ENCODE measurements at regions not wholly inside any gene's neighbourhood (a gene's known extent, or its start where the extent isn't known, plus 50 kb on each side); places are given as distances from the start of the nearest gene placed in this dataset.

DNA sequence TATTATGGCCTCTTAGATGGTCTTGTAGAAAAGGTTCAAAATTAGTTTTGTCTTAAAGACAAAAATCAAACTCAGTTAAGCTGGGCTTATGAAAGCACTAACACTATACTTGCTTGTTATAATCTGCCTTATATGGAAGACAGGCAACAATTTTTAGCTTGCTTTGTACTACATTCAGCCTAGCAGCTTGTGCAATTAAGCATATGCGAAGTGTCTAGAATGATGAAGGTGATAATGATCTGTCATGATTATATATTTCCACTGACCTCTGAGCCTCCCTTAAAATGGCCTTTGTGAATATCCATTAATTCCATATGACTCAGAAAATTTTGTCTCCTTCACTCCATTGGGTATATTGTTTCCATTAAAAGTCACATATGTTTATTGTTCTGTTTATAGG, 834.9 kb downstream of the OLFM4 start:
- H3K4me3 ChIP-seq (ENCODE audit: low read length), result no peak overlapping the region
- H3K4me1 ChIP-seq (ENCODE audit: control insufficient read depth, insufficient read depth, low read length), result no peaks in the 10 kb centered on the region
- H3K9ac ChIP-seq (ENCODE audit: low read length), result no peak overlapping the region
- H3K27me3 ChIP-seq (replicated peaks; ENCODE audit: control insufficient read depth, insufficient read depth, low read length), result no peaks in the 10 kb centered on the region
- H3K9me3 ChIP-seq (ENCODE audit: control insufficient read depth, low read length), result peaks cover 2% of the 10 kb centered on the region
- H3K36me3 ChIP-seq (ENCODE audit: control insufficient read depth, insufficient read depth, low read length, severe bottlenecking), result no peaks in the 10 kb centered on the region
- DNase-seq (ENCODE audit: low read depth), result no peak

DNA sequence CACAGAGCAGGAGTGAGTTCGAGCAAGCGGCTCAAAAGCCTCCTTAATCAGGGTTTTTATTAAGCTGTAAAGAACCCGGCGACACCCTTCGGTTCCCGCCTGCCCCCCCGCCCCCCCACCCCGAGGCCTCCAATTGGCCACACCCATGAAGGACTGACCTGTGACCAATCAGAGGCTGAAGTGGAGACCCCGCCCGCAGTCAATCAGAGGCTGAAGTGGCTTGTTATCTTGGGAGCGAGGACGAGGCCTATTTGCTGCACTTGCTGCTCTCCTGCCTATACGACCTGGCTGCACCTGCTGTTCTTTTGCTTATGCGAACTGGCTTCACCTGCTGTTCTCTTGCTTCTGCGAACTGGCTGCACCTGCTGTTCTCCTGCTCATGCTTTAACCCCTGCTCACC, 844.9 kb downstream of the OLFM4 start:
- no peaks in the 10 kb centered on the region for H3K27me3 ChIP-seq (replicated peaks; ENCODE audit: control insufficient read depth, insufficient read depth, low read length)
- DNase-seq (ENCODE audit: low read depth), result no peak
- no peaks in the 10 kb centered on the region for H3K36me3 ChIP-seq (ENCODE audit: control insufficient read depth, insufficient read depth, low read length, severe bottlenecking)
- H3K9ac ChIP-seq (ENCODE audit: low read length), result no peak overlapping the region
- H3K9me3 ChIP-seq (ENCODE audit: control insufficient read depth, low read length), result no peaks in the 10 kb centered on the region
- H3K4me1 ChIP-seq (ENCODE audit: control insufficient read depth, insufficient read depth, low read length), result no peaks in the 10 kb centered on the region
- no peak overlapping the region for H3K4me3 ChIP-seq (ENCODE audit: low read length)

DNA sequence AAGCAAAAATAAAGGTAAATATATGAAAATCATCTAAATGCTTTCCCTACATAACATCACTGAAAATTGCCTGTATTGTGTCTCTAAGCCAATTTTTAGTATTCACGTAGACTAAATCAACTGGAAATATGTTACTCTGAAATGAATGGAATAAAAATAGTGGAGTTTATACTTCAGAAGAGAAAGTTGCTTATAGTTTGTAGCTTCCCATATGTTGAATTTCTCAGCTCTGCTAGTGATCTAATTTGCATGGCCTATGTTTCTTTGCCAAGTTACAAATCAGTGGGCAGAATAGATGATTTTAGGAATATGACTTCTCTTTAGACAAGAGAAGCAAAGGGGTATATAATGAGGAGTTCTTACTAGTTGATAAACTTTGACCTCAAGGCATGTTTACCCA, 850.2 kb downstream of the OLFM4 start:
- no peak overlapping the region for H3K4me3 ChIP-seq (ENCODE audit: low read length)
- no peak overlapping the region for H3K9ac ChIP-seq (ENCODE audit: low read length)
- H3K9me3 ChIP-seq (ENCODE audit: control insufficient read depth, low read length), result peaks cover 3% of the 10 kb centered on the region
- DNase-seq (ENCODE audit: low read depth), result no peak
- H3K36me3 ChIP-seq (ENCODE audit: control insufficient read depth, insufficient read depth, low read length, severe bottlenecking), result no peaks in the 10 kb centered on the region
- H3K27me3 ChIP-seq (replicated peaks; ENCODE audit: control insufficient read depth, insufficient read depth, low read length), result no peaks in the 10 kb centered on the region
- no peaks in the 10 kb centered on the region for H3K4me1 ChIP-seq (ENCODE audit: control insufficient read depth, insufficient read depth, low read length)

DNA sequence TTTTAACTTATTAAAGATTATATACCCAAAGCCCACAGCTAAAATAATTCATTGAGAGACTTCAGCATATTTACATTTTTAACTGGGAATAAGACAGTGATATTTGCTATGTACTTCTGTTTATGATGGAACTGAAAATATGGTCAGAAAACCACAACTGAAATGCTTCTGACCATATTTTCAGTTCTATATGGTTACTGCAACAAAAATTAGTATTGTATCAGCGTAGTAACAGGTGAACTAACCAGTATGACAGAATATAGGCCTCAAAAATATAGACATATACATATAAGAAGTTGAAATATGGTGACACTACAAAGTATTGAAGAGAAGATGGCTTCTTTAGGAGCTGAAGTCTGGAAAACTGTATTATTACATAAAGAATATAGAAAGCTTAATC, 857.4 kb downstream of the OLFM4 start:
- Histone ChIP-seq H3K9me3 (ENCODE audit: control insufficient read depth, low read length) (no peaks in the 10 kb centered on the region), H3K27me3 (replicated peaks; ENCODE audit: control insufficient read depth, insufficient read depth, low read length) (no peaks in the 10 kb centered on the region), H3K36me3 (ENCODE audit: control insufficient read depth, insufficient read depth, low read length, severe bottlenecking) (no peaks in the 10 kb centered on the region), H3K9ac (ENCODE audit: low read length) (no peak overlapping the region), H3K4me1 (ENCODE audit: control insufficient read depth, insufficient read depth, low read length) (no peaks in the 10 kb centered on the region), H3K4me3 (ENCODE audit: low read length) (no peak overlapping the region)
- DNase-seq (ENCODE audit: low read depth), result no peak

GRCh38 chr13:53890696-53891095, 862.1 kb downstream of the OLFM4 start:
- Histone ChIP-seq H3K4me1 (ENCODE audit: control insufficient read depth, insufficient read depth, low read length) (no peaks in the 10 kb centered on the region), H3K4me3 (ENCODE audit: low read length) (no peak overlapping the region), H3K36me3 (ENCODE audit: control insufficient read depth, insufficient read depth, low read length, severe bottlenecking) (no peaks in the 10 kb centered on the region), H3K27me3 (replicated peaks; ENCODE audit: control insufficient read depth, insufficient read depth, low read length) (no peaks in the 10 kb centered on the region), H3K9ac (ENCODE audit: low read length) (no peak overlapping the region), H3K9me3 (ENCODE audit: control insufficient read depth, low read length) (no peaks in the 10 kb centered on the region)
- DNase-seq (ENCODE audit: low read depth), result no peak

- Histone ChIP-seq H3K36me3 (ENCODE audit: control insufficient read depth, insufficient read depth, low read length, severe bottlenecking) (no peaks in the 10 kb centered on the region), H3K4me3 (ENCODE audit: low read length) (no peak overlapping the region), H3K9me3 (ENCODE audit: control insufficient read depth, low read length) (no peaks in the 10 kb centered on the region), H3K9ac (ENCODE audit: low read length) (no peak overlapping the region), H3K4me1 (ENCODE audit: control insufficient read depth, insufficient read depth, low read length) (no peaks in the 10 kb centered on the region), H3K27me3 (replicated peaks; ENCODE audit: control insufficient read depth, insufficient read depth, low read length) (no peaks in the 10 kb centered on the region)
- DNase-seq (ENCODE audit: low read depth), result no peak
Observed at GRCh38 chr13:53901593-53901992, 873.0 kb downstream of the OLFM4 start.

DNA sequence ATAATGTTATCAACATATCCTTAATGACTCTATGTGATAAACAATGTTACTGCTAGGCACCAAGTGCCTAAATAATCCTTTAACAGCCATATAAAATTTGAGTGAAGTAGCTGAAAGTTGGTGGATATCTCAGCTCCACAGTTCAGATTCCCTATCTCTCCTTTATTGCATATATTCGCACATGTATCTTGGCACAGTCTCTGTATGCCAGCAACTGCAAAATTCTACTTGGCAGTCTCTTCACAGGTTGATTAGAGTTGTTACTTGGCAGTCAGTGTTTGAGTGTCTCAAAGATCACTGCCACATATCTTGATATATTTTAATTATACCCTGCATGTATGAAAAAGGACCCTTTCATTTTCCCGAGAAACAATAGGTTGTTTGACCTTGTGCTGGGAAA, 879.3 kb downstream of the OLFM4 start:
- Histone ChIP-seq H3K4me3 (ENCODE audit: low read length) (no peak overlapping the region), H3K36me3 (ENCODE audit: control insufficient read depth, insufficient read depth, low read length, severe bottlenecking) (no peaks in the 10 kb centered on the region), H3K4me1 (ENCODE audit: control insufficient read depth, insufficient read depth, low read length) (no peaks in the 10 kb centered on the region), H3K27me3 (replicated peaks; ENCODE audit: control insufficient read depth, insufficient read depth, low read length) (no peaks in the 10 kb centered on the region), H3K9ac (ENCODE audit: low read length) (no peak overlapping the region), H3K9me3 (ENCODE audit: control insufficient read depth, low read length) (no peaks in the 10 kb centered on the region)
- DNase-seq (ENCODE audit: low read depth), result no peak

DNA sequence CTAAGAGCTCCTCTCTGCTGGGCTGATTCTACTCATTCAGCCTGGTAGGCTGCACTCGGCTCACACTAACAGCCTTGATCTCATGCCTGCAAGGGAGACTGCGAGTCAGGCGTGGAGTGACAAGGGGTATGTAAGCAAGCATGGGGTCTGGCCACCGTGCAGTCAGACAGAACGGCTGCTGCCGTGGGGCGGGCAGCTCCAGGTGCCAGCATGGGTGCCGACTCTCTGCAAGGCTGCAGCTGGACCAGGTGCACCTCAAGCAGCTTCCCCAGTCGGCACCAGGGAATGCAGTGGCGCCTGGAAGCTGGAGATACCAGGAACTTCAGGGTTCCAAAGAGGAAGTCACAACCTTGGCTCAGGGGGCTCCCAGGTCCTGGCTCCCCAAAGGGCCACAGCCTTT, 892.3 kb downstream of the OLFM4 start:
- no peaks in the 10 kb centered on the region for H3K27me3 ChIP-seq (replicated peaks; ENCODE audit: control insufficient read depth, insufficient read depth, low read length)
- H3K4me3 ChIP-seq (ENCODE audit: low read length), result no peak overlapping the region
- no peaks in the 10 kb centered on the region for H3K36me3 ChIP-seq (ENCODE audit: control insufficient read depth, insufficient read depth, low read length, severe bottlenecking)
- H3K9me3 ChIP-seq (ENCODE audit: control insufficient read depth, low read length), result no peaks in the 10 kb centered on the region
- H3K4me1 ChIP-seq (ENCODE audit: control insufficient read depth, insufficient read depth, low read length), result no peaks in the 10 kb centered on the region
- DNase-seq (ENCODE audit: low read depth), result no peak
- H3K9ac ChIP-seq (ENCODE audit: low read length), result no peak overlapping the region

DNA sequence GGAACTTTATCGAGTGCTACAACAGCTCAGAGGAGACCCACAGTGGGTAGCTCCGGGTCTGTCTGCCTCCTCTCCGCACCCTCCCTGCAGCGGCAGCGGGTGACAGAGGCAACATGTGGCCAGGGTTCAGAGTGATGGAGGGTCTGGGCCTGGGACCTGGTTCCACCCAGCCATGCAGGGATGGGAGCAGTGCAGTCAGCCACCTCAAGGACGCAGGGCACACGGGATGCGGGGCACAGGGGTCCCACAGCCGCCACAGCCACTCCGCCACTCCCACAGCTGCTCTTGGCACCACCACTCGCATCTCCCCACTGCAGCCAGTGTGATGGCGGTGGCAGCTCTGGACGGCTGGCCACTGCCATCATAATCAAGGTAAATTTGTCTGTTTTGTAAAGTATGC, 892.9 kb downstream of the OLFM4 start:
- H3K36me3 ChIP-seq (ENCODE audit: control insufficient read depth, insufficient read depth, low read length, severe bottlenecking), result no peaks in the 10 kb centered on the region
- H3K27me3 ChIP-seq (replicated peaks; ENCODE audit: control insufficient read depth, insufficient read depth, low read length), result no peaks in the 10 kb centered on the region
- no peak overlapping the region for H3K9ac ChIP-seq (ENCODE audit: low read length)
- H3K9me3 ChIP-seq (ENCODE audit: control insufficient read depth, low read length), result no peaks in the 10 kb centered on the region
- no peaks in the 10 kb centered on the region for H3K4me1 ChIP-seq (ENCODE audit: control insufficient read depth, insufficient read depth, low read length)
- no peak overlapping the region for H3K4me3 ChIP-seq (ENCODE audit: low read length)
- DNase-seq (ENCODE audit: low read depth), result no peak

- Histone ChIP-seq H3K4me1 (ENCODE audit: control insufficient read depth, insufficient read depth, low read length) (no peaks in the 10 kb centered on the region), H3K9me3 (ENCODE audit: control insufficient read depth, low read length) (no peaks in the 10 kb centered on the region), H3K27me3 (replicated peaks; ENCODE audit: control insufficient read depth, insufficient read depth, low read length) (no peaks in the 10 kb centered on the region), H3K4me3 (ENCODE audit: low read length) (no peak overlapping the region), H3K9ac (ENCODE audit: low read length) (no peak overlapping the region), H3K36me3 (ENCODE audit: control insufficient read depth, insufficient read depth, low read length, severe bottlenecking) (no peaks in the 10 kb centered on the region)
- DNase-seq (ENCODE audit: low read depth), result no peak
Observed at GRCh38 chr13:53941588-53942190, 913.1 kb downstream of the OLFM4 start.

DNA sequence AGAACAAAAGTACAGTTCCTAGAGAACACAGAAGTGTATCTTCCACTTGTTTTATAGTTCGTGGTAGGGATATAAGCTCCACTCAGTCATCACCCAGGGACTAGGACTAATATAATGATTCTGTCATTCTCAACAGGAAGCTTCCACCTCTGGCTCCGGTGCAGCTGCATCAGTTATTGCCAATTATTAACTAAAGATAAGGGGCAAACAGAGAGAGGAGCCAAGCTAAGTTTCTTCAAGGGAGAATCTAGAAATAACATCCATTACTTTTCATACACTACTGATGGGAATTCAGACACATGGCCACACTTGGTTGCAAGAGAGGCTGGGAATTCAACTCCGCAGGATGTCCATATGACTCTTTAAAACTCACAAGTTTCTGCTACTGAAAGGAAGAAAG, 917.9 kb downstream of the OLFM4 start:
- Histone ChIP-seq H3K4me1 (ENCODE audit: control insufficient read depth, insufficient read depth, low read length) (no peaks in the 10 kb centered on the region), H3K9ac (ENCODE audit: low read length) (no peak overlapping the region), H3K36me3 (ENCODE audit: control insufficient read depth, insufficient read depth, low read length, severe bottlenecking) (no peaks in the 10 kb centered on the region), H3K4me3 (ENCODE audit: low read length) (no peak overlapping the region), H3K27me3 (replicated peaks; ENCODE audit: control insufficient read depth, insufficient read depth, low read length) (no peaks in the 10 kb centered on the region), H3K9me3 (ENCODE audit: control insufficient read depth, low read length) (no peaks in the 10 kb centered on the region)
- no peak for DNase-seq (ENCODE audit: low read depth)

DNA sequence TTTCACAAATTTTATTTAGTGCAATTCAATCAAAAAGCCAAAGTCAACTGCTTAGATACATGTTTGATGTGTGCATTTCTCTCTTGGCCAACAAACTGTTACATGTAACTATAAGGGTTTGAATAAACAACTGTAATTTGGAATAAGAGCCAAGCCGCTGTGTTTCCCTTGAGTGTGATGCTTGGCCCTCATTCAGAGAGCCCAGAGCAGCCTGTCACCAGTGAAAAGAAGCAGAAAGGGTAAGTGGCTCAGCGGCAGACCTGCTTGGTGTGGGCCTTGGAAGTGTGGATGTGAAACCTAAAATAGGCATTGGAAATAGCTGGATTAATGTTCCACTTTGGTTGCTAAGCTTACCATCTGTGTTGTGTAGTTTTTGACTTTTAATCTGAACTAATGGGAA, 924.6 kb downstream of the OLFM4 start:
- Histone ChIP-seq H3K36me3 (ENCODE audit: control insufficient read depth, insufficient read depth, low read length, severe bottlenecking) (no peaks in the 10 kb centered on the region), H3K4me1 (ENCODE audit: control insufficient read depth, insufficient read depth, low read length) (no peaks in the 10 kb centered on the region), H3K27me3 (replicated peaks; ENCODE audit: control insufficient read depth, insufficient read depth, low read length) (no peaks in the 10 kb centered on the region), H3K4me3 (ENCODE audit: low read length) (no peak overlapping the region), H3K9me3 (ENCODE audit: control insufficient read depth, low read length) (no peaks in the 10 kb centered on the region), H3K9ac (ENCODE audit: low read length) (no peak overlapping the region)
- no peak for DNase-seq (ENCODE audit: low read depth)

All from adipocyte (in vitro differentiated cells).